Posterior cingulate gyrus (tissue), 11 donors: ENCODE measurements at regions not wholly inside any gene's neighbourhood (a gene's known extent, or its start where the extent isn't known, plus 50 kb on each side); places are given as distances from the start of the nearest gene placed in this dataset.
A peak's percentile ranks its signal among the peaks of the same experiment; 100 is the strongest.

ENCODE experiments used
- DNase-seq, 10 donors: peaks; one replicate each; pipeline versions ENCODE4 v3.0.0 to v3.0.0-alpha.2; 2020 to 2021; ENCODE audit warnings: mixed read lengths in 3 of 10
- intact Hi-C: fragments of 100-400 bp; cut with DNase I; formaldehyde crosslinking; loops from one replicate; pipeline ENCODE4 v1.15.1; 2023

GRCh38 chr15:70252056-70252950, 154.6 kb upstream of the TLE3 start:
- intact Hi-C loops, result loop anchor here (10.0 kb wide), 1 partner anchor 148 kb away; no protein-coding TSS in a partner anchor
- peak in 3 of 10 donors; percentile 64 to 85 (median 76) for DNase-seq

GRCh38 chr15:70251246-70251990, 153.7 kb upstream of the TLE3 start:
- intact Hi-C loops, result loop anchor here (10.0 kb wide), 1 partner anchor 147 kb away; no protein-coding TSS in a partner anchor
- DNase-seq, result peak in 3 of 10 donors; percentile 35 to 77 (median 40)

DNA sequence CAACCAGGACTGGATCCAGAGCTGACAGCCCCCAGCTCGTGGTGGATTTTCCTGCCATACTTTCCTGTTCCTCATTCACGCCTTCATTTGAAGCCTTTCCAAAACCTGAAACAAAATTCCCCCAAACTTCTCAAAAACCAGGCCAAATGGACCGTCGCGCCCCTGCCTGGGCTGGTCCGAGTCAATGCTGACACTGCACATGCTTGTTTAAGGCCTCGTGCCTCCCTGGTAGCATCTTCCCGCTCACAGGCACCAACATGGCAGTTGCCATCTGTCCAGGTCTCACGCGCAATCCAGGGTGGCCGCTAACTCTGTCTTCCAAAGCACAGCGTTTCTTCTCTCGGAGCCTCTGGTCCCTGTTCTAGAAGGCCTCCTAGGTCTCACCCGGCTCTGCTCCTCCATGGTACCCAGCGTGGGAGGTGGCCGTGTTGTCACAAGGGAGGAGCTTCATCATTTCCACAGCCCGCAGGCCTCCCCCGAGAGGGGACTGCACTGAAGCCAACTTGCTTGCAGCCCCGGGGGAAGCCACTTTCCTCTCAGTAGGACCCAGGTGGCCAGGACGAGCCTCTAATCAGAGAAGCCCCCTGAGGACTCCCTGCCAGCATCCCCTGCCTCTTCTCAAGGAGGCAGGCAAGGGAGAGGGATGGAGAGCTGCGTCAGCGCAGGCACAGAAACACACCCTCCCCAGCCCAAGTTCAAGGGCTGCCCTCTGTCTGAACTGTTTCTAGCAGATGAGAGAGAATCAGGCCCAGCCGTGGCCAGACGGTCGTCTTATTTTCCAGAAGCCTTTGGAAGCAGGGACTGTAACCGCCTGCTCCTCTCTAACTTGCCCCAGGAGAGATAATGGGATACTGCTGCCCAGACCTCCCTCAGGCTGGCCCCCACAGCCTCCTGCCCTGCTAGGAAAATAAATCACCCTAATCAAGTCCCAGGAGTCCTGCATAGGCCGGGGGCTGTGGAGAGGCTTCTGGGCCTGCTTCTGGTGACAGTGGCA, 152.8 kb upstream of the TLE3 start:
- DNase-seq, result peak in 3 of 10 donors; percentile 61 to 67 (median 61)
- intact Hi-C loops, result loop anchor here (10.0 kb wide), 1 partner anchor 146 kb away; no protein-coding TSS in a partner anchor

- DNase-seq, result peak in 1 of 10 donors; percentile 49
- intact Hi-C loops, result loop anchor here (10.0 kb wide), 1 partner anchor 145 kb away; no protein-coding TSS in a partner anchor
Observed at GRCh38 chr15:70249616-70250015, 151.9 kb upstream of the TLE3 start.

- intact Hi-C loops, result no loop called here
- DNase-seq, result peak in 2 of 10 donors; percentile 6 to 34
Observed at GRCh38 chr15:70248116-70249025, 150.7 kb upstream of the TLE3 start.

DNA sequence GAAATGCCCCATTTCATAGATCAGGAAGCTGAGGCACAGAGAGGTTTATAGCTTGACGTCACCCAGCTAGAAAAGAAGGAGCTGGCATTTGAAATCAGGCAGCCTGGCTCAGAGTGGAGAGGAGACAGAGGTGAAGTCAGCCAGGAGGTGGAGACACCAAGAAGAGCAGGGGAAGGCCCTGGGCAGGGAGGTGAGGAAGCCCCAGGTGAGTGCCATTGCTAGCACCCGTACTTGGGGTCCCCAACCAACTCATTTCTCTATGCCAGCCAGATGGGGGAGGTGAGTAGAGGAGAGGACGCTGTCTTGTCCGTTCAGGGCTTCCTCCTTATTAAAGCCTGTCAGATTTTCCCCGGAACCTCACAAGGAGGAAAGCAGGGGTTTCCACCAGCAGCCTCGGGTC, 149.6 kb upstream of the TLE3 start:
- intact Hi-C loops, result no loop called here
- no peak for DNase-seq

DNA sequence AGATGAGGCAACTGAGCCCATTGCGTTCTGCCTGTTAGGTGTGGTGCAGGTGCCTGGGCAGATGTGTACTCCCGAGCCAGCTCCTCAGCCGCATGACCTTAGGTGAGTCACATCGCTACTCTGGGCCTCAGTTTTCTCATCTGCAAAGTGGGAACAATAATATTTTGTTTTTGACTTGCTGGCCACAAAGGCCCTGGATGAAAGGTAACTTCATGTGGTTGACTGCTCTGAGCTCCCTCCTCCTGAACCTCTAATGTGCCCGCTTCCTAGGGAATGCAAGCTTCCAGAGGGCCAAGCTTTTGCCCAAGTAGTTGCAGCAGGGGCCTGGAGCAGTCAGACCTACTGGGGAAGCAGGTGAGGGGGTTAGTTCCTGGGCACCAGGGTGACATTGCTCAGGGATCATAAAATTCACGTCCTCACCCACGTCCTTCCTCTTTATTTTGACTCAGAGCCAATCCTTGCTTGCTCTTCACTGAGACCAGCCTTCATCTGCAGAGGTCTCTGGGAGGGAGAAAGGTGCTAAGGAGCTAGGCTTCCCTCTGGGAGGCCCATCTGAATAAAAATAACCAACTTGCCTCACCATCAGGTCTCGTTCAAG, 149.0 kb upstream of the TLE3 start:
- peak in 1 of 10 donors; percentile 6 for DNase-seq
- intact Hi-C loops, result no loop called here

DNA sequence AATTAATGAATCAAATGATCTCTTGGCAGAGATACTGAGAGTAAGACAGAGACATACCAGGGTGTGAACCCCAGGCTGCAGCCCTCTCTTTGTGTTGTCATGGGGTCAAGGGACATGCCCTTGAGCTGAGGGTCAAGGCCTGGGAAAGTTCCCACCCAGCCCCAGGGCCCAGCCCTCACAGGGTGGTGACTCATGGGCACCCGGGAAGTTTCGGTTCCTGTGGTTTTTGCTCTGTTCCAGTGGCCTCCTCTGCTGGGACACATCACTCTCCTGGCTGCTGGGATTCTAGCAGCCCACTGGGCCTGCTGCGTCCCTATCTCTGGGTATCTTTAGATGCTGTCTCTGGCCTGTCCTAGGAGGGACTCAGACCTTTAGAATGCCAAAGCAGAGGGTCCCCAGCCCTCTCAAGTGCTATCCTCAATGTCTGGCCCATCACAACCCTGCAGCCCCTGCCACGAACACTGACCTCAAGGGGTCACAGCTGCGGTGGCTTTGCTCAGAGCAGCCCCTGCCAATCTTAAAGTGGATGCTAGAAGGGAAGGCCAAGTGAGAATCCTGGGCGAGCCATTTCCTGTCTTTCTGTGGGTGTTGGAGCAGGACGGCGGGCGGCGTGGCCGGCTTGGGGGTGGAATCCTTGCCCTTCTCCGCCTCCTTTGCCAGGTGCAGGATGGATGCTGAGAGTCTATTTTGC, 148.4 kb upstream of the TLE3 start:
- DNase-seq, result peak in 4 of 10 donors; percentile 43 to 86 (median 74)
- intact Hi-C loops, result no loop called here

DNA sequence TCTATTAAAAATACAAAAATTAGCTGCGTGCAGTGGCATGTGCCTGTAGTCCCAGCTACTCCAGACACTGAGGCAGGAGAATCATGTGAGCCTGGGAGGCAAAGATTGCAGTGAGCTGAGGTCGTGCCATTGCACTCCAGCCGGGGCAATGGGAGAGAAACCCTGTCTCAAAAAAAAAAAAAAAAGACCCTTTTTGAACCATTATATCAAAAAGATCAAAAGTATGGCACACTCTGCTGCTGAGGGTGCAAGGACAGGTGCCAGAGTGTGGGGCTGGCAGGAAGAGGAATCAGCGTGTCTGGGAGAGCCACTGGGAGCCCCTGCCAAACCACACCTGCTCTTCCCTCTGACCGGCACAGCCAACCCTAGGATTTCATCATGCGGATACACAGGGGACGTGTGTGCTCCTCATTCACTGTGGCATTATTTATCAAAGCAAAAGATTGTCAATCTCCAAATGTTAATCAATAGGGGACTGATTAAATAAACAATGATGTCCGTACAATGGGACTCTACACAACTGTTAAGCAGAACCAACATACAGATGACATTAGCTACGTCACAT, 147.3 kb upstream of the TLE3 start:
- intact Hi-C loops, result no loop called here
- peak in 1 of 10 donors; percentile 55 for DNase-seq

GRCh38 chr15:70243686-70244540, 146.2 kb upstream of the TLE3 start:
- peak in 2 of 10 donors; percentile 50 to 67 for DNase-seq
- intact Hi-C loops, result no loop called here

DNA sequence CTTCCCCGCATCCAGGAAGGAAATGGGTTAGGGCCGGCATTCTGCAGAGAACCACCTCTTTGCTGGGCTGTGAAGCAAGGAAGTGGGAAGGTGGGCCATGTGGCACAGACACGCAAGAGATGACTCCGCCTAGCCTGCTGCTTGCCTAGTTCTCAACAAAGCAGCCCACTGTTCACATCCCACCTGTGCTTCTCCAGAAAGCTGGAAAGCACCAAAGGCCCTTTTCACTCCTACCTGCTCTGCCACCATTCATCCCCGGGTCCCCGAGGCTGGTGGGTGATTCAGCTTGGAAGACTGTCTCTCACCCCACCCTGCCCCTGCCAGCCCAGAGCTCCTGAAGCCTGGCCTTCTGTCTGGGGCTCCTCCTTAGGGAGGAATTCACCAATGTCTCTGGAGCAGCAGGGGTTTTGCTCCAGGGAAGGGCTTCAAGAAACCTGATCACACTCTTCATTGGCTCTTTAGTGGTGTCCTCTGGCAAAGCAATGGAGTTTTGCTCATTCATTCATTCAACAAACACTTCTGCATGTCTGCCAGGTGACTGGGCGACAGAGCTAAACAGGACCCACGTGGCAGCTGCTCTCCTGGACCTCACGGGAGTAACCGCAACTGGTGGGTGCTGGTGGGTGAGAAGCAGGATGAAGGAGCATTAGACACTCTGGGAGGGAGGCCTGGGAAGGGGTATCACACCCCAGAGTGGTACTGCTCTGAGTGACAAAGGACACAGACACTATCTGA, 145.4 kb upstream of the TLE3 start:
- peak in 1 of 10 donors; percentile 14 for DNase-seq
- intact Hi-C loops, result no loop called here

DNA sequence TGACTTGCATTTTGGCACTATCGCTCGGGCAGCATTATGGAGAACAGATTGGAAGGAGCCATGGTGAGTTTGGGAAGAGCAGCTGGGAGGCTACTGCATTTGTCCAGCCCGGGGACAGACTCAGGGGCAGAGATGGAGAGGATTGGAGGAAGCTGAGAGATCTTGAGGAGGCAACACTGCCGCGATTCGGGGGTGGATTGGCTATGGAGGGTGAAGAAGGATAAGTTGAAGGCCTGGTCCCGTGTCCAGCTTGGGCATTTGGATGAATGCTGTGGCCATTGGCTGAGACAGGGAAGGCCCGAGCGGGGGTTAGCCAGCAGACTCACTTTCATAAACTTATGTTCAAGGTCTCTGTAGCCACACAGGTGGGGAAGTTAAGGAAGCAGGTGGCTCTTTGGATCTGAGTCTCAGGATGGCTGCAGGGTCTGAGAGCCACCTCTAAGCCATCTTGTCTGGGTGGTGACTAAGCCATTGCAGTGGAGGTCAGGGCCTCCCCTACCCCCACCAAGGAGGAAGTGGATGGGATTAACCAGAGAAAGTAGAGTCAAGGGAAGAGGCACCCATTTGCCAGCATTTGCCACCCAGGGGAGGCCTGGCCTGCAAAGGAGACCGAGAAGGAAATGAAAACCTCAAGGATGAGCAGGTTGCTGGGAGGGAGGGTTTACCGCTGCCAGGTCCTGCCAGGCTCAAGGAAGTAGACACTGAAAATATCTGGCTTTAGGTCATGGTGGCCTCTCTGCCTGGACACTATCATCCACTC, 144.0 kb upstream of the TLE3 start:
- intact Hi-C loops, result no loop called here
- DNase-seq, result peak in 1 of 10 donors; percentile 67

GRCh38 chr15:70240820-70241430, 143.2 kb upstream of the TLE3 start:
- DNase-seq, result peak in 1 of 10 donors; percentile 43

GRCh38 chr15:70240082-70240481, 142.4 kb upstream of the TLE3 start:
- peak in 1 of 10 donors; percentile 45 for DNase-seq
- intact Hi-C loops, result no loop called here

More at GRCh38 chr15:70240820-70241430, 143.2 kb upstream of the TLE3 start:
- intact Hi-C loops, result no loop called here

DNA sequence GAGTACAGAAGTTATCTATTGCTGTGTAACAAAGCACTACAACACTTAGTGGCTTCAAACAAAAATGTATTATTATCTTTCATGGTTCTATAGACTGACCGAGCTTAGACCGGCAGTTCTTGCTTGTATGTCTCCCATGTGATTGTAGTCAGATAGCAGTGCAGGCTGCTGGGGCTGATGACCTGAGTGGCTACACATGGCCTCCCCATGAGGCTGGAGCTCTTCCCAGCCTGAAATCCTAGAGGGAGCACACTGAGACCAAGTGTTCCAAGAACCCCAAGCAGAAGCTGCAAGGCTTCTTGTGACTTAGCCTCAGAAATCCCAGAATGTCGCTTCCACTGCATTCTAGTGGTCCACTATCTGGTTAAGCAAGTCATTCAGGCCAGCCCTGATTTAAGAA, 141.2 kb upstream of the TLE3 start:
- intact Hi-C loops, result no loop called here
- DNase-seq, result peak in 1 of 10 donors; percentile 48
